AG04449 (cell line): ENCODE measurements at regions not wholly inside any gene's neighbourhood (a gene's known extent, or its start where the extent isn't known, plus 50 kb on each side); places are given as distances from the start of the nearest gene placed in this dataset.

Source experiments
- CTCF ChIA-PET: fragments of 350-600 bp; formaldehyde crosslinking; extraction: SDS; loops from one replicate; lab custom pipeline; 2021; ENCODE audit warnings: antibody characterized with exemption; lab: Yijun Ruan, JAX
- POLR2A ChIA-PET: fragments of 400-600, 350-600 bp; formaldehyde crosslinking; extraction: SDS; loops from one replicate; lab custom pipeline; 2020; ENCODE audit warnings: antibody characterized with exemption, inconsistent platforms; lab: Yijun Ruan, JAX
- DNase-seq: peaks from one replicate; pipeline ENCODE4 v3.0.0-alpha.2; 2010; ENCODE audit warnings: low read depth, low spot score
- H3K4me3 ChIP-seq: 2 replicates; pipeline ENCODE4 v1.5.1; 2011; ENCODE audit warnings: low read depth, mild to moderate bottlenecking, control low read depth, low read length
- TF ChIP-seq, protein P1 (sequence below): IDR thresholded peaks from one replicate; pipeline ENCODE4 v1.5.1; 2011; ENCODE audit warnings: mild to moderate bottlenecking, moderate library complexity, low read length, control low read depth, inconsistent platforms; ENCODE audit not compliant: insufficient read depth; ENCODE audit errors: missing control alignments

GRCh38 chr5:67966712-67967111 lies 248.8 kb upstream of the PIK3R1 start:
- DNase-seq = no peak
- TF ChIP-seq, protein P1, sequence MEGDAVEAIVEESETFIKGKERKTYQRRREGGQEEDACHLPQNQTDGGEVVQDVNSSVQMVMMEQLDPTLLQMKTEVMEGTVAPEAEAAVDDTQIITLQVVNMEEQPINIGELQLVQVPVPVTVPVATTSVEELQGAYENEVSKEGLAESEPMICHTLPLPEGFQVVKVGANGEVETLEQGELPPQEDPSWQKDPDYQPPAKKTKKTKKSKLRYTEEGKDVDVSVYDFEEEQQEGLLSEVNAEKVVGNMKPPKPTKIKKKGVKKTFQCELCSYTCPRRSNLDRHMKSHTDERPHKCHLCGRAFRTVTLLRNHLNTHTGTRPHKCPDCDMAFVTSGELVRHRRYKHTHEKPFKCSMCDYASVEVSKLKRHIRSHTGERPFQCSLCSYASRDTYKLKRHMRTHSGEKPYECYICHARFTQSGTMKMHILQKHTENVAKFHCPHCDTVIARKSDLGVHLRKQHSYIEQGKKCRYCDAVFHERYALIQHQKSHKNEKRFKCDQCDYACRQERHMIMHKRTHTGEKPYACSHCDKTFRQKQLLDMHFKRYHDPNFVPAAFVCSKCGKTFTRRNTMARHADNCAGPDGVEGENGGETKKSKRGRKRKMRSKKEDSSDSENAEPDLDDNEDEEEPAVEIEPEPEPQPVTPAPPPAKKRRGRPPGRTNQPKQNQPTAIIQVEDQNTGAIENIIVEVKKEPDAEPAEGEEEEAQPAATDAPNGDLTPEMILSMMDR = no peak
- H3K4me3 ChIP-seq = no peak overlapping the region
- ChIA-PET POLR2A (no interaction called here), CTCF (no interaction called here)

DNA sequence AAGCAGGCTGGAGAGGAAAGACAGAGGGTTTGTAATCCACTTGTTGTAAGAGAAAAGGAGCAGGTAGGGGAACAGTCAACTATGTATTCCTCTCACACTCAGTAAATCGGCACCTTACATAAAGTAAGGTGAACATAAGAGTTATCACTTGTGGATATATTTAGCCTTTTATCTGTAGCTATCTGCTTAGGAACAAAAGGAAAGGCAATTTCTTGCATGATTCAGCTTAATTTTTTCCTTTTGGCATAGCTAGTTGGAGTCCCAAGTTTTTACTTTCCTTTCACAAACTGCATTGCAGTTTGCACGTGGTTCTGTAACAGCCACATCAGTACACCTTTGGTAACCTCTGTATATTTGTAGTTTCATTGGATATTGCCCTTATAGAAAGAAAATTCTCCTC lies 250.9 kb upstream of the PIK3R1 start:
- no peak for DNase-seq
- no peak overlapping the region for H3K4me3 ChIP-seq
- ChIA-PET CTCF (no interaction called here), POLR2A (no interaction called here)
- TF ChIP-seq, protein P1 = no peak

DNA sequence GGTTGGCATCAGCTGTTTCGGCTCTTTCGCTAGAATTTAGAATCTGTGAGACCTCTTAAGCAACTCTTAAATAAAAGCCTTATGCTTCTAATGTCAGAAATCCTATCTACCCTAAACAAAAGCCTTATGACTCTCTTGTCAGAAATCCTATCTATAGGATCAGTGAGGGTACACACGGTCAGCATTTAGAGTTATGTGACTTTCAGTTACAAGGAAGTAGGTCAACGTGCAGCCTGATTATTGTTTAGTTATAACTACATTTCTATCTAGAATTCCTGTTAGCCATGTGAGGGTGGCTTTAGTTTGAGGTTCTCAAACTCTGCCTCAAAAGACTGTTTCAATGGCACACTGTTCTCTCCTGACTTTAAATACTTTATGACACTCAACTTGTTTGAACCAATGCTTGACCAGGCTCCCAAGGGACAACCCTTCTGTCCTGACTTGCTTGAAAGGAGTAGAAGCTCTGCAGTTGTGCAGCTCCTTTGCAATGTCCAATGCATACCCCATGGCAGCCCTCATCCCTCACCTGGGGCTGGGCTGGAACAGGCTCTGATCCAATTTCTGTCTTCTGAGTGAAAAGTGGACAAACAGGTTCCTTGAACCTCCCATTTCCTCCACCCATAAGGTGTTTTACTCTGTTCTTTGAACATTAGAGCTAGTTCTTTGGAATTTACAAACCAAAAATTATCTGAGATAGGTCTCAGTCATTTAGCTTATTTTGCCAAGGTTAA lies 251.6 kb upstream of the PIK3R1 start:
- TF ChIP-seq, protein P1 = no peak
- ChIA-PET CTCF (no interaction called here), POLR2A (no interaction called here)
- no peak for DNase-seq
- H3K4me3 ChIP-seq = no peak overlapping the region

GRCh38 chr5:67960939-67961338 lies 254.6 kb upstream of the PIK3R1 start:
- H3K4me3 ChIP-seq = no peak overlapping the region
- ChIA-PET CTCF (no interaction called here), POLR2A (no interaction called here)
- DNase-seq = no peak
- TF ChIP-seq, protein P1 = no peak

GRCh38 chr5:67957374-67957773 lies 258.2 kb upstream of the PIK3R1 start:
- ChIA-PET POLR2A (no interaction called here), CTCF (no interaction called here)
- TF ChIP-seq, protein P1 = no peak
- H3K4me3 ChIP-seq = no peak overlapping the region
- no peak for DNase-seq

DNA sequence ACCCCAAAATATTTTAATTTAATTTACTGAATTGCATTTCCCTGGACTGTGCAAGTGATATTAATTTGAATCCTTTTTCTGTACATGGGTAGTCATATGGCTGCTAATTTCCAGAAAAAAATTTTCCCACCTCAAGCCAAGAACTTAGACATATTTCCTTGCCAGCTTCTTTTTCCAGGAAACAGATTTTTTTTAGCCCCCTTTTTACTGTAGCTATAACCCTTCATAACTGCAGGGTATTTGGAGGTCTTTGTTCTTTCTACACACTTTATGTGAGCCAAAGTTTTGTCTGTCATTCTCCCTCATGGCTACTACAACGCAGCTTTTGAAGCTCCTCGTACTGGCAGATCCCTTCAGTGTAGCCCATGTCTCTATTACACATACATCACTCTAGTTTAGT lies 261.2 kb upstream of the PIK3R1 start:
- ChIA-PET CTCF (no interaction called here), POLR2A (no interaction called here)
- TF ChIP-seq, protein P1 = no peak
- no peak for DNase-seq
- no peak overlapping the region for H3K4me3 ChIP-seq
